C4-2B (cell line): ENCODE measurements at regions not wholly inside any gene's neighbourhood (a gene's known extent, or its start where the extent isn't known, plus 50 kb on each side); places are given as distances from the start of the nearest gene placed in this dataset.

ENCODE experiments used
- ZFX ChIP-seq: fragments of 450-650 bp; IDR thresholded peaks from 2 replicates; pipeline ENCODE4 v1.6.1; 2017
- TF ChIP-seq, protein P1 (sequence below): fragments of 450-650 bp; conservative IDR thresholded peaks from 2 replicates; pipeline ENCODE4 v1.5.1; 2017; ENCODE audit warnings: mild to moderate bottlenecking

DNA sequence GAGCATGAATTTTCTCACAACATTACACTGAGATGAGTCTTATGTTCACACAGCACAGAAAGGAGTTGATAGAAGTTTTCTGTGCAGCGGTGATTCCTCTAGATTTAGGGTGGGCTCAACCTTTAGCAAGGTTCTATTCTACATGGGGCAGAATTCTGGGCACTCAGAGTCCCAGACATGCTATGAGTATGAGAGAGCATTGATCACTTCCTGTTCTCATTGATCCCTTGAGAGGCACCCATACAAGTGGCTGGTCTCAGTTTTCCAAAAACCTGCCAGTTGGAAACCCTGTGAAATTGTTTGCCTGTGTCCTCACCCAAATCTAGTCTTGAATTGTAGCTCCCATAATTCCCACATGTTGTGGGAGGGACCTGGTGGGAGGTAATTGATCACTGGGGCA is 112.5 kb upstream of the NR2F2 start:
- TF ChIP-seq, protein P1, sequence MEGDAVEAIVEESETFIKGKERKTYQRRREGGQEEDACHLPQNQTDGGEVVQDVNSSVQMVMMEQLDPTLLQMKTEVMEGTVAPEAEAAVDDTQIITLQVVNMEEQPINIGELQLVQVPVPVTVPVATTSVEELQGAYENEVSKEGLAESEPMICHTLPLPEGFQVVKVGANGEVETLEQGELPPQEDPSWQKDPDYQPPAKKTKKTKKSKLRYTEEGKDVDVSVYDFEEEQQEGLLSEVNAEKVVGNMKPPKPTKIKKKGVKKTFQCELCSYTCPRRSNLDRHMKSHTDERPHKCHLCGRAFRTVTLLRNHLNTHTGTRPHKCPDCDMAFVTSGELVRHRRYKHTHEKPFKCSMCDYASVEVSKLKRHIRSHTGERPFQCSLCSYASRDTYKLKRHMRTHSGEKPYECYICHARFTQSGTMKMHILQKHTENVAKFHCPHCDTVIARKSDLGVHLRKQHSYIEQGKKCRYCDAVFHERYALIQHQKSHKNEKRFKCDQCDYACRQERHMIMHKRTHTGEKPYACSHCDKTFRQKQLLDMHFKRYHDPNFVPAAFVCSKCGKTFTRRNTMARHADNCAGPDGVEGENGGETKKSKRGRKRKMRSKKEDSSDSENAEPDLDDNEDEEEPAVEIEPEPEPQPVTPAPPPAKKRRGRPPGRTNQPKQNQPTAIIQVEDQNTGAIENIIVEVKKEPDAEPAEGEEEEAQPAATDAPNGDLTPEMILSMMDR: no peak
- TF ChIP-seq ZFX: no peak
